Panc1 (cell line): ENCODE measurements at regions not wholly inside any gene's neighbourhood (a gene's known extent, or its start where the extent isn't known, plus 50 kb on each side); places are given as distances from the start of the nearest gene placed in this dataset.

Source experiments
- ATAC-seq: fragments of 200-7000 bp; cut with Tn5 transposase; 2 replicates; pipeline ENCODE4 v1.9.1; 2020; ENCODE audit warnings: mild to moderate bottlenecking, moderate library complexity
- BruUV-seq: library from RNA; stranded (reverse); fragments of 400-500 nt; replicated peaks from 2 replicates; lab custom pipeline; 2021; lab: Mats Ljungman, UMichigan
- CTCF ChIA-PET: fragments of 300-600 bp; sonication (Branson Sonifier 250); formaldehyde crosslinking; loops from one replicate; lab custom pipeline; 2022; ENCODE audit warnings: antibody characterized with exemption; lab: Charles Lee
- POLR2A ChIA-PET: fragments of 300-600 bp; sonication (Branson Sonifier 250); formaldehyde crosslinking; loops from one replicate; lab custom pipeline; 2022; ENCODE audit warnings: antibody characterized with exemption; lab: Charles Lee
- DNase-seq: peaks from one replicate; pipeline ENCODE4 v3.0.0-alpha.2; 2010; ENCODE audit warnings: low read depth, low spot score
- H3K27ac ChIP-seq: 2 replicates; pipeline ENCODE4 v1.5.1; 2011; ENCODE audit warnings: mild to moderate bottlenecking, low read length, inconsistent platforms
- H3K27me3 ChIP-seq: fragments of 200-500 bp; sonication (Bioruptor generic); 2 replicates; pipeline ENCODE4 v1.6.0; 2014; ENCODE audit warnings: low read length, inconsistent platforms; ENCODE audit not compliant: control insufficient read depth, insufficient read depth
- H3K36me3 ChIP-seq: fragments of 200-500 bp; sonication (Bioruptor generic); 2 replicates; pipeline ENCODE4 v1.5.1; 2014; ENCODE audit warnings: inconsistent platforms, mild to moderate bottlenecking, low read length, moderate library complexity; ENCODE audit not compliant: control insufficient read depth, insufficient read depth
- H3K4me1 ChIP-seq: 2 replicates; pipeline ENCODE4 v1.5.1; 2011; ENCODE audit warnings: inconsistent platforms, mild to moderate bottlenecking, low read length, moderate library complexity; ENCODE audit not compliant: control insufficient read depth, insufficient read depth
- H3K4me3 ChIP-seq, 2 experiments: 2 replicates each; pipeline ENCODE4 v1.5.1; 2011 to 2012; ENCODE audit warnings: low read depth in 2 of 2, low read length in 2 of 2, mild to moderate bottlenecking in 2 of 2, inconsistent platforms in 1 of 2, moderate library complexity in 1 of 2
- H3K9me3 ChIP-seq: fragments of 200-500 bp; sonication (Bioruptor generic); 2 replicates; pipeline ENCODE4 v1.5.1; 2014; ENCODE audit warnings: low read depth, mild to moderate bottlenecking, inconsistent platforms, low read length, moderate library complexity; ENCODE audit not compliant: control insufficient read depth, insufficient read depth
- CTCF ChIP-seq: fragments of 450-650 bp; IDR thresholded peaks from 2 replicates; pipeline ENCODE4 v1.5.1; 2017; ENCODE audit warnings: mild to moderate bottlenecking
- POLR2AphosphoS5 ChIP-seq: IDR thresholded peaks from 2 replicates; pipeline ENCODE4 v1.6.1; 2012; ENCODE audit warnings: mild to moderate bottlenecking, low read depth, low read length, moderate library complexity
- REST ChIP-seq, 2 experiments: IDR thresholded peaks; 2 replicates each; pipeline ENCODE4 v1.6.1; 2011 to 2012; ENCODE audit warnings: low read depth in 2 of 2, control low read depth in 1 of 2, low read length in 1 of 2, mild to moderate bottlenecking in 1 of 2, moderate library complexity in 1 of 2; ENCODE audit not compliant: insufficient read depth in 1 of 2
- SIN3A ChIP-seq: IDR thresholded peaks from 2 replicates; pipeline ENCODE4 v1.6.1; 2012; ENCODE audit warnings: low read depth, mild to moderate bottlenecking, low read length, moderate library complexity, borderline replicate concordance; ENCODE audit not compliant: insufficient read depth
- TCF7L2 ChIP-seq: IDR thresholded peaks from 2 replicates; pipeline ENCODE4 v1.6.1; 2011; ENCODE audit warnings: mild to moderate bottlenecking, low read depth, low read length, inconsistent platforms
- in situ Hi-C: cut with HindIII; loops from 2 replicates; pipeline ENCODE4 v1.10.0; 2016; ENCODE audit warnings: low sequenced_read_pairs, low pct_unique_long_range_greater_than_20kb
- intact Hi-C: fragments of 100-400 bp; cut with micrococcal nuclease; formaldehyde crosslinking; loops from one replicate; pipeline ENCODE4 v1.10.0; 2022; ENCODE audit not compliant: unreplicated experiment

DNA sequence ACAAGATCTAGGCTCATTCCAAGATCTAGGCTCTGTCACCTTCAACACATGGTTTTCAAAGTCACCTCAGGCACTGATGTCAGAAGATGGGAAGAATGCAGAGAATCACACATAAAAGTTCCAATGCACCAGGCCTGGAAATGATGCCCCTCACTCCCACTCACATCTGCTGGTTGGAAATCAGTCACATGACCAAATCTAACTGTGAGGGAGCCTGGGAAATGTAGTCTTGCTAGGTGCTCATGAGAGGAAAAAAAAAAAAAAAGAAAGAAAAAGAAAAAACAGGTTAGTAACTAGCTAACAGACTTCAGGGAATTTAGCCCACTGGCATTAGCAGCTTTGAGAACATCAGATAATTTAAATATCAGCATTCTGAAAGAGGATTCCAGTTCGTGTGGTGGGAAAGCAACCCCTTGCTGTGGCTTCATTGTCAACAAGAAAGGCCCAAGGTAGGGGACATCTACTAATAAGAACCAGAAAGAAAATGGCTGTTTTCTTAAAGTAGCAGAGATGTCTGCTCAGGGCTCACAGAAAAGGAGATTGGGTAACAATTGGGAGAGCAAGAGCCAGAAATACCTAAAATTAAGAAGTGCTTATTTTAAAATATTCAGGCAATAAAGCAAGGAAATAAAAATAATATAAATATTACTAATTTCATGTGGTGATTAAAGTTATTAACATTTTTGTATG is 614.3 kb downstream of the ACTL7B start:
- CTCF ChIA-PET: no interaction called here
- ATAC-seq: no peak
- Histone ChIP-seq H3K4me3 (no peak overlapping the region), H3K4me1 (no peaks in the 10 kb centered on the region), H3K9me3 (no peaks in the 10 kb centered on the region), H3K27ac (no peak overlapping the region), H3K36me3 (no peaks in the 10 kb centered on the region), H3K27me3 (no peaks in the 10 kb centered on the region)
- in situ Hi-C loops: no loop called here
- intact Hi-C loops: no loop called here
- BruUV-seq: no TSS peak
- TF ChIP-seq POLR2AphosphoS5 (no peak), CTCF (no peak), SIN3A (no peak), TCF7L2 (no peak), REST (IDR thresholded peaks at IDR 0.05; ENCODE audit: insufficient read depth in 1 of 2, low read depth in 2 of 2, low read length in 1 of 2) (no peak)
- POLR2A ChIA-PET: interaction anchor here (0.6 kb wide), 1 partner anchor 177 kb away, joined by 10 read pairs; no protein-coding TSS in a partner anchor
- DNase-seq: no peak

DNA sequence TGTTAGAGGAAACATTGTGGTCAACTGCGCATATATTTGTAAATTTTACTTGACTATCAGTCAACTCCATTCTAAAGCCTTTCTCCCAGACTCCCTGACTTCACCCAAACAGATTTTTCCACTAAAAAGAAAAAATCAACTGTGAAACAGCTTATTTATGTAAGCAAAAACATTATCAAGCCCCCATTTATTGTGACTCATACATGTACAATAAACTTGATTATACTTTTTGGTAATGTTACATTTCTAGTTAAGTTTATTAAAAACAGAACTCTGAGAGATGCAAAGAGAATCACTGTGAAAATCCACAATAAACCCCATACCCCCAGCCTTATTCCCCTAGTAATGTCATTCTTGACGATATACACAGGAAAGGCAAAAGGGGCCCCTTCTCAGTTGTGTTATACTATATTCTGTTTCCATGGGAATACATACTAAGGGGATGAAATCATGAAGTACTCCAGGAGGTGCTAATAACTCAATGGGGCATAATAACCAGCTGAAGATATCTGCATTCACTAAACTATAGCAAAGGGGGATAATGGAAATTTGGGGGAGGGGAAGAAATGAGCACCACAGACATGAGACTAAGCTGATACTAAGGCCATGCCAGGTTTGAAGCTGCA is 616.0 kb downstream of the ACTL7B start:
- no peaks in the 10 kb centered on the region for H3K36me3 ChIP-seq
- no peaks in the 10 kb centered on the region for H3K27me3 ChIP-seq
- no peaks in the 10 kb centered on the region for H3K9me3 ChIP-seq
- no TSS peak for BruUV-seq
- no peak overlapping the region for H3K4me3 ChIP-seq
- ChIA-PET POLR2A (interaction anchor here (0.6 kb wide), 1 partner anchor 9 kb away, joined by 4 read pairs; no protein-coding TSS in a partner anchor), CTCF (no interaction called here)
- no peak overlapping the region for H3K27ac ChIP-seq
- intact Hi-C loops: no loop called here
- in situ Hi-C loops: no loop called here
- TF ChIP-seq SIN3A: no peak
- no peak for TF ChIP-seq CTCF
- no peak for TF ChIP-seq POLR2AphosphoS5
- no peak for TF ChIP-seq REST (IDR thresholded peaks at IDR 0.05; ENCODE audit: insufficient read depth in 1 of 2, low read depth in 2 of 2, low read length in 1 of 2)
- no peak for TF ChIP-seq TCF7L2
- no peaks in the 10 kb centered on the region for H3K4me1 ChIP-seq
- ATAC-seq (no peak), DNase-seq (no peak)
